GM23248 (cell line): ENCODE measurements at regions not wholly inside any gene's neighbourhood (a gene's known extent, or its start where the extent isn't known, plus 50 kb on each side); places are given as distances from the start of the nearest gene placed in this dataset.

Source experiments
- DNase-seq: peaks from one replicate; pipeline ENCODE4 v3.0.0-alpha.2; 2015
- H2AFZ ChIP-seq: fragments of 200-600 bp; sonication (generic); 2 replicates; pipeline ENCODE4 v1.6.1; 2016; ENCODE audit warnings: antibody characterized with exemption
- H3F3A ChIP-seq: fragments of 200-600 bp; sonication (generic); 2 replicates; pipeline ENCODE4 v1.6.1; 2016; ENCODE audit warnings: mild to moderate bottlenecking, antibody characterized with exemption, mixed run types; ENCODE audit not compliant: insufficient read depth
- H3K27ac ChIP-seq: fragments of 200-600 bp; sonication (generic); 2 replicates; pipeline ENCODE4 v1.5.1; 2016; ENCODE audit warnings: mild to moderate bottlenecking
- H3K27me3 ChIP-seq: fragments of 200-600 bp; sonication (generic); replicated peaks from 2 replicates; pipeline ENCODE4 v1.6.1; 2016; ENCODE audit warnings: mild to moderate bottlenecking; ENCODE audit not compliant: insufficient read depth
- H3K36me3 ChIP-seq: fragments of 200-600 bp; sonication (generic); 2 replicates; pipeline ENCODE4 v1.6.1; 2016; ENCODE audit warnings: low read depth, mild to moderate bottlenecking
- H3K4me1 ChIP-seq: fragments of 200-600 bp; sonication (generic); 2 replicates; pipeline ENCODE4 v1.6.1; 2016; ENCODE audit warnings: mild to moderate bottlenecking; ENCODE audit not compliant: insufficient read depth
- H3K4me2 ChIP-seq: fragments of 200-600 bp; sonication (generic); one replicate; pipeline ENCODE4 v1.6.1; 2016; ENCODE audit warnings: mild to moderate bottlenecking; ENCODE audit not compliant: unreplicated experiment
- H3K4me3 ChIP-seq: fragments of 200-600 bp; sonication (generic); 2 replicates; pipeline ENCODE4 v1.5.1; 2016; ENCODE audit warnings: mild to moderate bottlenecking
- H3K79me2 ChIP-seq: fragments of 200-600 bp; sonication (generic); 2 replicates; pipeline ENCODE4 v1.6.1; 2016; ENCODE audit warnings: mild to moderate bottlenecking; ENCODE audit not compliant: insufficient read depth
- H3K9ac ChIP-seq: fragments of 200-600 bp; sonication (generic); 2 replicates; pipeline ENCODE4 v1.6.1; 2016; ENCODE audit warnings: mild to moderate bottlenecking
- H3K9me2 ChIP-seq: fragments of 200-600 bp; sonication (generic); 2 replicates; pipeline ENCODE4 v1.6.1; 2016; ENCODE audit warnings: mixed run types, mild to moderate bottlenecking, moderate library complexity; ENCODE audit not compliant: insufficient read depth
- H3K9me3 ChIP-seq: fragments of 200-600 bp; sonication (generic); one replicate; pipeline ENCODE4 v1.6.1; 2017; ENCODE audit warnings: low read depth
- H4K20me1 ChIP-seq: fragments of 200-600 bp; sonication (generic); 2 replicates; pipeline ENCODE4 v1.6.0; 2016; ENCODE audit not compliant: insufficient read depth
- EZH2 ChIP-seq: fragments of 200-600 bp; sonication (generic); IDR thresholded peaks from 2 replicates; pipeline ENCODE4 v1.6.1; 2018; ENCODE audit warnings: antibody characterized with exemption, mild to moderate bottlenecking; ENCODE audit not compliant: insufficient read depth, poor library complexity, severe bottlenecking
- EZH2phosphoT487 ChIP-seq: fragments of 200-600 bp; sonication (generic); IDR thresholded peaks from 2 replicates; pipeline ENCODE4 v1.6.1; 2018; ENCODE audit warnings: antibody characterized with exemption, moderate library complexity, mild to moderate bottlenecking, low read depth; ENCODE audit not compliant: insufficient read depth
- WGBS, 2 experiments: methylation state at CpG; one replicate each; pipeline ENCODE4 v1.1.6; 2015 to 2017; ENCODE audit warnings: low lambda C conversion rate in 2 of 2, low coverage in 1 of 2; ENCODE audit errors: missing lambda C conversion rate in 2 of 2; 5-methylcytosine and 5-hydroxymethylcytosine counted together
- in situ Hi-C: fragments of 300-500 bp; cut with MboI; formaldehyde crosslinking; loops from 2 replicates; pipeline ENCODE4 v1.15.0; 2020

DNA sequence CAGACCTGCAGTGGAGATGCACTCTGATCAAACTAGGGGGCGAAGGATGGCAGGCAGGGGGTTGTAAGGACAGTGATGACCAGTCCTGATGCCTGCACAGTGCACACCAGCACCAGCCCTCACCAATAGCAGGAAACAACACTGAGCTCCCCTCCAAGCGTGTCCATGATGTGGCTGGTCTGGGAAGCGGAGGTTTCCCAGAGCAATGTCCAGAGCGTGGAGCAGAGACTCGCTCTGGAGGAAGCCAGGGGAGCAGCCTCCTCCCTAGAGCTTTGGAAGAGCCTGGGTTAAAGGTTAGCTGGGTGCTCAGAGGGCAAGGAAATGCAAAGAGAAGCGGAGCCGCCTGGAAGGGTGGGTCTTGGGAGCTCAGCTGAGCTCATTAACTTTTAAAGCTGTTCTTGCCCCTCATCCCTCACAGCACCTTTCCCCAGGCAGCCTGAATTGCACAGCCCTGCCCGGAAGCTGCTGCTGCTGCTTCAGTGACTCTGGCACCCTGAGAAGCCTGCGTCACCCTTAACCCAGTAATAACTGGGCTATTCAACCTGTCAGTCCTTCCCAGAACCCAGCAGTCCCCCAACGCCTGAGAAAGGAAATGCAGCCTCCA lies 162.2 kb upstream of the RAB4A start:
- Histone ChIP-seq H3K79me2 (no peaks in the 10 kb centered on the region), H3K27ac (no peak overlapping the region), H3K4me1 (no peaks in the 10 kb centered on the region), H3F3A (no peaks in the 10 kb centered on the region), H3K4me2 (no peak overlapping the region), H2AFZ (no peak overlapping the region), H3K36me3 (no peaks in the 10 kb centered on the region), H3K27me3 (no peaks in the 10 kb centered on the region), H3K9me2 (no peaks in the 10 kb centered on the region), H3K9me3 (no peaks in the 10 kb centered on the region), H4K20me1 (no peaks in the 10 kb centered on the region), H3K4me3 (no peak overlapping the region), H3K9ac (no peak overlapping the region)
- WGBS, 2 experiments = 85% methylated on average over 10 of the region's 10 CpGs
- in situ Hi-C loops = no loop called here
- TF ChIP-seq EZH2phosphoT487 (no peak), EZH2 (no peak)
- DNase-seq = no peak

GRCh38 chr1:229109320-229109761 lies 161.6 kb upstream of the RAB4A start:
- Histone ChIP-seq H3K9me3 (no peaks in the 10 kb centered on the region), H3F3A (no peaks in the 10 kb centered on the region), H3K79me2 (no peaks in the 10 kb centered on the region), H3K4me3 (no peak overlapping the region), H3K36me3 (no peaks in the 10 kb centered on the region), H4K20me1 (no peaks in the 10 kb centered on the region), H2AFZ (no peak overlapping the region), H3K9me2 (no peaks in the 10 kb centered on the region), H3K4me1 (no peaks in the 10 kb centered on the region), H3K27ac (no peak overlapping the region), H3K4me2 (no peak overlapping the region), H3K9ac (no peak overlapping the region), H3K27me3 (no peaks in the 10 kb centered on the region)
- WGBS, 2 experiments = 89 to 94% methylated on average over 5 of the region's 5 CpGs
- in situ Hi-C loops = no loop called here
- TF ChIP-seq EZH2phosphoT487 (no peak), EZH2 (no peak)
- DNase-seq = no peak

DNA sequence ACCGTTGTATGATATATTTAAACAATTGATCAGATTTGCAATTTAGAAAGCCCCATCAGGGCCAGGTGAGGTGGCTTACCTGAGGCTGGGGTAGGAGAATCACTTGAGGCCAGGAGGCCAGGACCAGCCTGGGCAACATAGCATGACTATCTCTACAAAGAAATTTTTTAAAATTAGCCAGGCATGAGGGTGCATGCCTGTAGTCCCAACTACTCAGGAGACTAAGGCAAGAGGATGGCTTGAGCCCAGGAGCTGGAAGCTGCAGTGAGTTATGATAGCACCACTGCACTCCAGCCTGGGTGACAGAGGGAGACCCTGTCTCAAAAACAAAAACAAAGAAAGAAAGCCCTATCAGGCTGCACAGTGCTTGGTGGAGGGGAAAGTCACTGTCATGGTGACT lies 159.9 kb upstream of the RAB4A start:
- H3K9me3 ChIP-seq = no peaks in the 10 kb centered on the region
- H3K36me3 ChIP-seq = no peaks in the 10 kb centered on the region
- H2AFZ ChIP-seq = no peak overlapping the region
- no peaks in the 10 kb centered on the region for H3F3A ChIP-seq
- H3K27me3 ChIP-seq = no peaks in the 10 kb centered on the region
- DNase-seq = no peak
- H3K4me1 ChIP-seq = no peaks in the 10 kb centered on the region
- no peak overlapping the region for H3K9ac ChIP-seq
- H3K27ac ChIP-seq = no peak overlapping the region
- no peak for TF ChIP-seq EZH2phosphoT487
- TF ChIP-seq EZH2 = no peak
- H3K79me2 ChIP-seq = no peaks in the 10 kb centered on the region
- H3K9me2 ChIP-seq = no peaks in the 10 kb centered on the region
- no peak overlapping the region for H3K4me2 ChIP-seq
- 50 to 61% methylated on average over 1 of the region's 1 CpG for WGBS, 2 experiments
- H4K20me1 ChIP-seq = no peaks in the 10 kb centered on the region
- H3K4me3 ChIP-seq = no peak overlapping the region
- in situ Hi-C loops = no loop called here

DNA sequence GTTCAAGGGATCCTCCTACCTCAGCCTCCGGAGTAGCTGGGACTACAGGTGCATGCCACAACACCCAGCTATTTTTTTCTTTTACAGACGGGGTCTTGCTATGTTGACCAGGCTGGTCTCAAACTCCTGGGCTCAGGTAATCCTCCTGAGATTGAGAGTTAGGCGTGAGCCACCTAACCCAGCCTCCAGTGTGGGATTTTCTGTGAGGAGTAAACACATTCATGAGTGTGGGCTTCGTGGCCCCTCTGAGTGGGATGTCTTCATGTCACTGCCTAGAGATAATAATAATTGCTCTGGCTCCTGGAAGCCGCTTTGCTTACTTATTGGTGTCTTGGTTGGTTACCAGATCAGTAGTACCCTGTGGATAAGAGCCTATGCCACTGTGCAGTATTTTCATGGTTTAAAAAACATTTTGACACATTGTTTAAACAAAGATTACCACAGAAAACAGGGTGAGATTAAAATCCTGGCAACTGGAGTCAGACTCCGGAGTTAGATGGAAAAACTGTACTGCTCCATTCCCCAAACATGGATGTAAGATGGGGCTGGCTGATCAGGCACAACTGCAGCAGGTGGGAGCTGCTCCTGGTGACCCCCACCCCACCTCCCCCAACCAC lies 159.1 kb upstream of the RAB4A start:
- no peaks in the 10 kb centered on the region for H3K79me2 ChIP-seq
- TF ChIP-seq EZH2 (no peak), EZH2phosphoT487 (no peak)
- no peak overlapping the region for H3K27ac ChIP-seq
- H2AFZ ChIP-seq = no peak overlapping the region
- no peak overlapping the region for H3K4me3 ChIP-seq
- H3K27me3 ChIP-seq = no peaks in the 10 kb centered on the region
- H3K4me1 ChIP-seq = no peaks in the 10 kb centered on the region
- H3F3A ChIP-seq = no peaks in the 10 kb centered on the region
- H3K4me2 ChIP-seq = no peak overlapping the region
- 65 to 72% methylated on average over 6 of the region's 6 CpGs for WGBS, 2 experiments
- in situ Hi-C loops = no loop called here
- H4K20me1 ChIP-seq = no peaks in the 10 kb centered on the region
- no peaks in the 10 kb centered on the region for H3K9me3 ChIP-seq
- no peak overlapping the region for H3K9ac ChIP-seq
- no peaks in the 10 kb centered on the region for H3K36me3 ChIP-seq
- no peak for DNase-seq
- no peaks in the 10 kb centered on the region for H3K9me2 ChIP-seq
